Iris pigment epithelial cell (primary cell): ENCODE measurements at regions not wholly inside any gene's neighbourhood (a gene's known extent, or its start where the extent isn't known, plus 50 kb on each side); places are given as distances from the start of the nearest gene placed in this dataset.

Source experiments
- DNase-seq: peaks from one replicate; pipeline ENCODE4 v3.0.0-alpha.2; 2011; ENCODE audit warnings: low read depth

DNA sequence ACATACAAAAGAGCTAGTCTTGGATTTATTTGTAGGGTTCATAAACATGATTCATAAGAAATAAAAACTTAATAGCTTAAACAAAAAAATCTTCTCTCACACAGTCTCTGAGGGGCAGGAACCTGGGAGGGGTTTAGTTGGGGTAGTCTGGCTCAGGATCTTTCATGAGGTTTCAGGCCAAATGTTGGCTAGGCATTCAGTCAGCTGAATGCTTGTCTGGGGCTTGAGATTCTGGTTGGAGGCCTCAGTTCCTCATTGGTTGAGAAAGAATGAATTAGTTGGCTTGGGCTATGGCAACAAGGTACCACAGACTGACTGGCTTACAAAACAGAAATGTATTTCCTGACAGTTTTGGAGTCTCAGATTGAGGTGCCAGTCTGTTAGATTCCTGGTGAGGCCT lies 74.3 kb downstream of the ANKRD7 start:
- no peak for DNase-seq

- DNase-seq = no peak
These were observed 75.7 kb downstream of the ANKRD7 start for GRCh38 chr7:118300177-118300576.

- DNase-seq = no peak
These were observed 79.6 kb downstream of the ANKRD7 start for GRCh38 chr7:118304100-118304499.

DNA sequence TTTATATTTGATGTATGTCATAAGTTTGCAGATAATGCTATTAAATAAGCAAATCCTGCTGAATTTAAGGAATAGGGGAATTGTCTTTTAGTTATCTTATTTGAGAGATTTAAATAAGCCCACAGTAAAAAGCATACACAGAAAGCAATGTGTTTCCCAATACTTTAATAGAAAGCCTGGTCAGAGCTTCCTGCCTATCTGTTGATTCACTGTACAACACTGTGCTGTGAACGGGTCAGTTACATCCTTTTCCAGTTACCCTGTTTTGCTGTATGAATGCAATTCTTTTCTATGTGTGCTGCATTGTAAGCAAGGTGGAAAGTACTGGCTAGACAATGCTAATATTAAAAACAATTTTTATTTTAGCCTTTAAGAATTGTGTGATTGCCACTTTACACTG lies 81.2 kb downstream of the ANKRD7 start:
- DNase-seq = peak; percentile 23

DNA sequence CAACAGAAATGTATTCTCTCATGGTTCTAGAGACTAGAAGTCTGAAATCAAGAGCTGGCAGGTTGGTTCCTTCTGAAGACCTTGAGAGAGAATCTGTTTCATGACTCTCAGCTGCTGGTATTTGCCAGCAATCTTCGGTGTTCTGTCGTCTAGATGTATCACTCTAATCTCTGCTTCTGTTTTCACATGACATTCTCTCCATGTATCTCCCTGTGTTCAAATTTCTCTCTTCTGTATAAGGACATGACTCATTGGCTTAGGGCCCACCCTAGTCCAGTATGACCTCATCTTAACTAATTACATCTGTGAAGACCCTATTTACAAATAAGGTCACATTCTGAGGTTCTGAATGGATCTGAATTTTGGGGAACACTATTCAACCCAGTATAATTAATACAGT lies 82.3 kb downstream of the ANKRD7 start:
- peak; percentile 11 for DNase-seq

GRCh38 chr7:118311121-118311836 lies 86.8 kb downstream of the ANKRD7 start:
- DNase-seq = peak; percentile 3

GRCh38 chr7:118312051-118312450 lies 87.5 kb downstream of the ANKRD7 start:
- no peak for DNase-seq

GRCh38 chr7:118312966-118313365 lies 88.5 kb downstream of the ANKRD7 start:
- no peak for DNase-seq

- DNase-seq = no peak
These were observed 100.4 kb downstream of the ANKRD7 start for GRCh38 chr7:118324790-118325449.

DNA sequence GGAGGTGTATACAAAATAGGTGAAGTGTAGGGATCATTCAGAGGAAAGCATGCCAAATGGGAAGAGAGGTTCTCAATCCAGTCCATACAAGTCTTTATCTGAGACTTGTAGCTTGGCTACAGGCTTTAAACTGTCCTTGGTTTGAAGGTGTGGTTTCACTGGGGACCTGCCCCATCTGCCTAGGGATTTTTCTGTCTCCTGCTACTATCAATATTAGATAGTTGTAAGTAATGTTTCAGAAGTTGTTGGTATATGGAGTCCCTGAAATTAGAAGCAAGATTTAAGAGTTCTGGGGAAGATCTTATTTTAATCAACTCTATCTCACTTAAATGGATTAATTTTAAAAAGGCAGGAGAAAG lies 100.9 kb downstream of the ANKRD7 start:
- DNase-seq = no peak

- no peak for DNase-seq
These were observed 102.7 kb downstream of the ANKRD7 start for GRCh38 chr7:118327174-118327573.

DNA sequence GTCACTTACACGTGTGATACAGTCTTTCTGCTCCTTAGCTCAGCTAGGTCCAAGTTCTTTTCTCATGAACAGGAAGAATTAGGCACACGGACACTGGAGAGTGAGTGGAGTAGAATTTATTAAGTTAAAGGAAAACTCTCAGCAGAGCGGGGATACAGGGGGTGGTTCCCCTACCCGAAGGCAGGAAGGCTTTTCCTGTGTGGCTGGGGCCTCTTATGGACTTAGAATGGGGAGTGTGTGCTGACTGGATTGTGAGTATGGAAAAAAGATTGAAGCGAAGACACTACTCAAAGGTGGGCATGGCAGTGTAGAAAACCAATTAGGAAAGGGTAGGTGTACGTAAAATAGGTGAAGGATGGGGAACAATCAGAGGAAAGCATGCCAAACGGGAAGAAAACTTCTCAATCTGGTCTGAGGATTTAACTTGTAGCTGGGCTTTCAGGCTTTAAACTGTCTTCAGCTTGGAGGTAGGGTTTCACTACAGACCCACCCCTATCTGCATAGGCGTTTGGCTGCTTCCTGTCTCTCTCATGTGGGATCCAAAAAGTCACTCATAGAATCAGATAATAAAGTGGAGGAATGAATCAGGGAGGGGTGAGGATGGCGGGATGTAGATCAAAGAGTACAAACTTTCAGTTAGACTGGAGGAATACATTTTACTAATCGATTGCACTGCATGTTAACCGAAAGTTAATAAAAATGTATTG lies 104.2 kb downstream of the ANKRD7 start:
- DNase-seq = no peak

DNA sequence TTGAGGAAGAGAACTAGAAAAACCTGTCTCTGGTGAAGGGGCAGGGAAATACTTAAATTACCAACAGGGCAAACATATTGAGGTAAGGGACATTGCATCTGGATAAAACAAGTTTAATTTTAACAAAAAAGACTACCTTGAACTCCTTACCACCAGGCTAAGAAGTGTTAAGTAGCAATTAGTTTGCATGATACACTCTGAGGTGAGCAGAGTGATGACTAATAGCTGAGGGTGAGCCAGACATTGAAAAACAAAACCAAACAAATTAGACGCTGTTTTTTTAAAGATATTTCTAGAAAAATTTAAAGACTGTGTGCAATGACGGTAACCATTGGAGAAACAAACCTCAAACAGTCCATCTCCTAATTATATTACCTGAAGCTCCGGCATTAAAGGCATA lies 105.9 kb downstream of the ANKRD7 start:
- no peak for DNase-seq

DNA sequence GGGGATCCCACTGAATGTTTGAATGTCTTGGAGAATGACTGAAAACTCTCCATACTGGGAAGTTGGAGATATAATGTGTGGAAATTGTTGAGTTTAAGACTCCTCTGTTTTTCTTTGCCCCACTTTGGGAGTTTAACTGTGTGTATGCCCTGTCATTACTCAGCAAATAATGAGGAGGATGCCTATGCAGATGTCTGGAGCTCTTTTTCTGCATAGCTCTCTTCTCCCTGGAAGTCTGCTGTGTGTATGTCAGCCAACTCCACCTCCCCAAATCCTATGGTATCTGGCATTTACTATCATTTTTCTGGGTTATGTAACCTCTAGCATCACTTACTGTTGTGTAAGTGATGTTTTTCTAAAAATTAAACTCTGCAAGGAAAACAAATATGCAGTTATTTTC lies 122.2 kb downstream of the ANKRD7 start:
- no peak for DNase-seq

GRCh38 chr7:118349604-118350003 lies 125.1 kb downstream of the ANKRD7 start:
- no peak for DNase-seq

- DNase-seq = no peak
These were observed 125.8 kb downstream of the ANKRD7 start for GRCh38 chr7:118350260-118350659.

DNA sequence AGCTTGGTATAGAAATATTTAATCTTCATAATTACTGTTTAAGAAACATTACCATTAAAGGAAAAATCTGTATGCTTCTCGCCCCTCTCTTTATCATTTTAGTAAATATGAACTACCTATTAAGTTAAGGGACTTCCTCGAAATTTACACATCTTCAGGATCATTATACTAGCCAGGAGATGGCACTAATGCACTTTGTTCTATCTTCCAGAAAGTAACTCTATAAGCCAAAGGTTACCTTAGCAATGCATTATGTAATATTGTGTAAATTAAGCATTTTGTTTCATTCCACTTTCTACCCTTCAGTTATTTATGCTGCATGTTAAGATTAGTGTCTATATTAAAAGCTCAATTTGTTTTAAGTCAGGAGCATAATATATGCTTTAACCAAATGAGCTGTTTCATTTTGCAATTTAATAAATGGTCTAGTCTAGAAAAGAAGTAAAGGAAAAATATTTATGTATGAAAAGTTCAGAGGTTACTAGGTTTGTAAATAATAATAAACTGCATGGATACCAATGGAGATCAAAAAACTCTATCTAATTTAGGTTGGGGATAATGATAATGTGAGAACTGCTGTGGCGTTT lies 128.5 kb downstream of the ANKRD7 start:
- peak; percentile 7 for DNase-seq

- no peak for DNase-seq
These were observed 141.9 kb downstream of the ANKRD7 start for GRCh38 chr7:118366363-118366762.

DNA sequence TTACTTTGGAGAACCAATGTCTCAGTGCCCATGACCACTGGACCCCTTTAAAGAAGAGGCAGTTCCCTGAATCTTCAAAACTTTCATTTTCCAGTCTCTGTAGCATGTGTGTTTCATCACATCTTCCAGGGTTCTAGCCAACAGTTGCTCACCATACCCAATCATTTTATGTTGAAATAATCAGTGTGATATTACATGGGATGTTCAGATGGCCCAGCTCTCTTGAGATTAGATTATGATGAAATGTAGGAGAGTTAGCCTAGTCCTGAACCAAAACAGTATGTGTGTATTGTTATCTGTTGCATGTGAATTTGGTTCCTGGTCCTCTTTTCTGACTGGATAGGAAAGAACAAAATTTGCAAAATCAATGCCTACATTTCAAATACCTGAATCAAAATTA lies 144.5 kb downstream of the ANKRD7 start:
- no peak for DNase-seq

DNA sequence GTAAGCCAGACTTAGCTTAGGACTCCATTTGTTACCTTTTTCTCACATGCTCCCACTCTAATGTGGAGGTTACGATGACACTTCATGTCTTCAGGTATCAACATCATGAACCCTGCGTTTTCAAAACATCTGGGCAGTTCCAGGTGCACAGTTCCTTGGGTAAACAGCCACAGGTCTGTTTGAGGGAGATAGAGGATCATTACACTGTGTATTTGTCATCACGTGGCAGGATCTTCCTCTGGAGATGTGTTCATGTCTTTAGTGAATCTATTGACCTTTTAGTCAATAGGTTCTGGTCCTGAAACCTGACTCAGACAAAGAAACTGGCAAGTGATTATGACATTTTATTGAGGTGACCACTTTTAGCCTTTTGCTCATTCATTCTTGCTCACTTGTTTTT lies 145.5 kb downstream of the ANKRD7 start:
- no peak for DNase-seq

- peak; percentile 21 for DNase-seq
These were observed 148.0 kb downstream of the ANKRD7 start for GRCh38 chr7:118372530-118372929.

DNA sequence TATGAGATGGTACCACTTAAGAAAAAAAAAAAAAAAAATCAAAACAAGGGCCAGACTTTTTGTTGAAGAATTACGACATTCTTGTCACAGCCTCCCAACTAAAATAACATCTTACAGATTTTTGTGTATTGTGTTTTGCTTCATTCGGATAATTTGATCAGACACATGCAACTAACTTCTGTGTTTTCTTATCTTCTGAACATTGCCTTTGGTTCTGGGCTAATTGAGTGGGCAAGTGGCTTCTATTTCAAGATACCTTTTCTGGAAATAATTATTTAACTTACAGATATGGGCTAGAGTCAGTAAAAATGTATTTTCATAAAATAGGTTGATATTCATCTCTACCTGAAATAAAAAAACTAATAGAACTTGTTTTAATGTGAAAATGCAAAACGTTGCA lies 165.1 kb downstream of the ANKRD7 start:
- DNase-seq = no peak

- DNase-seq = no peak
These were observed 179.7 kb downstream of the ANKRD7 start for GRCh38 chr7:118404211-118404610.
